Body of pancreas (tissue), 4 donors: ENCODE measurements at regions not wholly inside any gene's neighbourhood (a gene's known extent, or its start where the extent isn't known, plus 50 kb on each side); places are given as distances from the start of the nearest gene placed in this dataset.

Source experiments
- ATAC-seq: fragments of 150-250 bp; one replicate; pipeline ENCODE4 v1.9.1; 2016
- DNase-seq, 4 donors: peaks; one replicate each; pipeline ENCODE4 v3.0.0-alpha.2; 2019
- H3K27ac ChIP-seq, 4 donors: fragments of 200-600 bp; sonication (generic); 1 replicate in 3 of 4; 2 replicates in 1 of 4; pipeline versions ENCODE4 v1.5.1 to v1.6.1; 2016 to 2019; ENCODE audit warnings: mild to moderate bottlenecking in 1 of 4, mixed read lengths in 1 of 4, moderate library complexity in 1 of 4
- H3K27me3 ChIP-seq, 2 donors: fragments of 200-600 bp; sonication (generic); one replicate each; pipeline ENCODE4 v1.6.0; 2016; ENCODE audit warnings: mild to moderate bottlenecking in 1 of 2
- H3K36me3 ChIP-seq, 2 donors: fragments of 200-600 bp; sonication (generic); replicated peaks in 1 of 2; 2 replicates each; pipeline ENCODE4 v1.5.1; 2016; ENCODE audit warnings: low read depth in 2 of 2; ENCODE audit not compliant: insufficient read depth in 1 of 2
- H3K4me1 ChIP-seq: fragments of 200-600 bp; sonication (generic); one replicate; pipeline ENCODE4 v1.6.0; 2016
- H3K4me3 ChIP-seq, 2 donors: fragments of 200-600 bp; sonication (generic); 1 replicate in 1 of 2; 2 replicates in 1 of 2; pipeline ENCODE4 v1.5.1; 2016 to 2019
- H3K9me3 ChIP-seq, 3 donors: fragments of 200-600 bp; sonication (generic); 1 replicate in 2 of 3; 2 replicates in 1 of 3; pipeline ENCODE4 v1.5.1; 2016
- CTCF ChIP-seq, 7 experiments: fragments of 450-650 bp in 4 of 7; fragments of 200-600 bp in 3 of 7; sonication (generic) in 3 of 7; IDR thresholded peaks; one replicate each; pipeline ENCODE4 v1.5.1; 2016 to 2019; ENCODE audit warnings: antibody characterized with exemption in 7 of 7
- POLR2A ChIP-seq, 3 donors: fragments of 450-650 bp; IDR thresholded peaks; one replicate each; pipeline ENCODE4 v1.6.1; 2016; ENCODE audit warnings: antibody characterized with exemption in 3 of 3, mild to moderate bottlenecking in 2 of 3
- WGBS, 2 donors: methylation state at CpG; one replicate each; pipeline ENCODE4 v1.1.5; 2017; 5-methylcytosine and 5-hydroxymethylcytosine counted together
- intact Hi-C: fragments of 100-400 bp; cut with DNase I; formaldehyde crosslinking; loops from one replicate; pipeline ENCODE4 v1.15.1; 2023

- intact Hi-C loops = no loop called here
- no peak for DNase-seq
- no peak for TF ChIP-seq POLR2A (IDR thresholded peaks at IDR 0.05)
- no peak for TF ChIP-seq CTCF (IDR thresholded peaks at IDR 0.05)
- H3K27me3 ChIP-seq = no peaks in the 10 kb centered on the region
- 70 to 74% methylated on average over 11 of the region's 11 CpGs for WGBS, 2 donors
- H3K36me3 ChIP-seq = no peaks in the 10 kb centered on the region
- H3K4me1 ChIP-seq = no peaks in the 10 kb centered on the region
- ATAC-seq = no peak
- H3K4me3 ChIP-seq = no peak overlapping the region
- H3K27ac ChIP-seq = no peak overlapping the region
- H3K9me3 ChIP-seq = no peaks in the 10 kb centered on the region
Measured at GRCh38 chr13:40141859-40142555, 486.5 kb downstream of the COG6 start.

GRCh38 chr13:40143106-40143505 lies 487.6 kb downstream of the COG6 start:
- intact Hi-C loops = no loop called here
- ATAC-seq = no peak

GRCh38 chr13:40143559-40143958 lies 488.1 kb downstream of the COG6 start:
- H3K4me1 ChIP-seq = no peaks in the 10 kb centered on the region
- H3K27me3 ChIP-seq = no peaks in the 10 kb centered on the region
- intact Hi-C loops = no loop called here
- ATAC-seq = no peak
- H3K36me3 ChIP-seq = no peaks in the 10 kb centered on the region
- H3K4me3 ChIP-seq = no peak overlapping the region
- no peak overlapping the region for H3K27ac ChIP-seq
- WGBS, 2 donors = 92 to 94% methylated on average over 6 of the region's 6 CpGs
- DNase-seq = no peak
- TF ChIP-seq CTCF (IDR thresholded peaks at IDR 0.05) (no peak), POLR2A (IDR thresholded peaks at IDR 0.05) (no peak)
- H3K9me3 ChIP-seq = no peaks in the 10 kb centered on the region

More at GRCh38 chr13:40143106-40143505, 487.6 kb downstream of the COG6 start:
- TF ChIP-seq CTCF (IDR thresholded peaks at IDR 0.05) (no peak), POLR2A (IDR thresholded peaks at IDR 0.05) (no peak)
- no peaks in the 10 kb centered on the region for H3K36me3 ChIP-seq
- DNase-seq = no peak
- 77% methylated on average over 5 of the region's 5 CpGs for WGBS, 2 donors
- H3K4me1 ChIP-seq = no peaks in the 10 kb centered on the region
- no peak overlapping the region for H3K27ac ChIP-seq
- no peak overlapping the region for H3K4me3 ChIP-seq
- H3K27me3 ChIP-seq = no peaks in the 10 kb centered on the region
- H3K9me3 ChIP-seq = no peaks in the 10 kb centered on the region

GRCh38 chr13:40145139-40145538 lies 489.7 kb downstream of the COG6 start:
- Histone ChIP-seq H3K9me3 (no peaks in the 10 kb centered on the region), H3K27me3 (no peaks in the 10 kb centered on the region), H3K4me1 (peaks cover 6% of the 10 kb centered on the region), H3K27ac (no peak overlapping the region), H3K36me3 (no peaks in the 10 kb centered on the region), H3K4me3 (no peak overlapping the region)
- DNase-seq = no peak
- TF ChIP-seq POLR2A (IDR thresholded peaks at IDR 0.05) (no peak), CTCF (IDR thresholded peaks at IDR 0.05) (no peak)
- intact Hi-C loops = no loop called here
- 76 to 83% methylated on average over 7 of the region's 7 CpGs for WGBS, 2 donors
- no peak for ATAC-seq

- TF ChIP-seq CTCF (IDR thresholded peaks at IDR 0.05) (no peak), POLR2A (IDR thresholded peaks at IDR 0.05) (no peak)
- no peaks in the 10 kb centered on the region for H3K27me3 ChIP-seq
- H3K27ac ChIP-seq = no peak overlapping the region
- no peaks in the 10 kb centered on the region for H3K36me3 ChIP-seq
- no peak overlapping the region for H3K4me3 ChIP-seq
- DNase-seq = no peak
- H3K9me3 ChIP-seq = no peaks in the 10 kb centered on the region
- WGBS, 2 donors = 70 to 85% methylated on average over 5 of the region's 5 CpGs
- H3K4me1 ChIP-seq = peaks cover 6% of the 10 kb centered on the region
- intact Hi-C loops = no loop called here
- no peak for ATAC-seq
Measured at GRCh38 chr13:40146063-40146462, 490.6 kb downstream of the COG6 start.
